WTC11 (cell line): ENCODE measurements at regions not wholly inside any gene's neighbourhood (a gene's known extent, or its start where the extent isn't known, plus 50 kb on each side); places are given as distances from the start of the nearest gene placed in this dataset.

Experiments
- ATAC-seq: fragments of 200-7000 bp; cut with Tn5 transposase; 2 replicates; pipeline ENCODE4 v1.10.0; 2021; ENCODE audit warnings: mild to moderate bottlenecking, moderate library complexity
- CTCF ChIA-PET: fragments of 300-600 bp; sonication (Branson Sonifier 250); formaldehyde crosslinking; loops from one replicate; lab custom pipeline; 2021; ENCODE audit warnings: antibody characterized with exemption; lab: Charles Lee
- POLR2A ChIA-PET: fragments of 350-600 bp; sonication (Branson Sonifier 250); formaldehyde crosslinking; loops from one replicate; lab custom pipeline; 2021; ENCODE audit warnings: antibody characterized with exemption; lab: Charles Lee
- DNase-seq: peaks from one replicate; pipeline ENCODE4 v3.0.0; 2021; ENCODE audit warnings: low spot score
- H3K27ac Mint-ChIP-seq: 2 replicates; pipeline ENCODE4 v1.8.0; 2021; ENCODE audit warnings: mixed read lengths
- H3K27me3 Mint-ChIP-seq: 2 replicates; pipeline ENCODE4 v1.8.0; 2021; ENCODE audit warnings: low read depth, mild to moderate bottlenecking, moderate library complexity, mixed read lengths
- H3K36me3 Mint-ChIP-seq: 2 replicates; pipeline ENCODE4 v1.8.0; 2021; ENCODE audit warnings: mixed read lengths
- H3K4me1 Mint-ChIP-seq: 2 replicates; pipeline ENCODE4 v1.8.0; 2022; ENCODE audit warnings: mixed read lengths
- H3K4me3 Mint-ChIP-seq: 2 replicates; pipeline ENCODE4 v1.8.0; 2021; ENCODE audit warnings: mild to moderate bottlenecking, moderate library complexity, mixed read lengths
- H3K9me3 Mint-ChIP-seq: 2 replicates; pipeline ENCODE4 v1.8.0; 2021; ENCODE audit warnings: mixed read lengths
- CBFB ChIP-seq: sonication (generic); formaldehyde crosslinking; IDR thresholded peaks from 2 replicates; pipeline ENCODE4 v1.8.1; 2022; ENCODE audit warnings: mild to moderate bottlenecking, low read depth, missing genetic modification reagents
- CTCF ChIP-seq: fragments of 200-600 bp; IDR thresholded peaks from 2 replicates; pipeline ENCODE4 v1.8.0; 2022; ENCODE audit warnings: antibody characterized with exemption
- ERG ChIP-seq: fragments of 250-450 bp; sonication (Bioruptor Pico); IDR thresholded peaks from 2 replicates; pipeline ENCODE4 v1.8.0; 2021; ENCODE audit warnings: mild to moderate bottlenecking
- GTF2I ChIP-seq: fragments of 250-450 bp; sonication (Bioruptor Pico); conservative IDR thresholded peaks from 2 replicates; pipeline ENCODE4 v1.4.0; 2021; ENCODE audit warnings: mild to moderate bottlenecking
- HMGA2 ChIP-seq: fragments of 250-450 bp; sonication (Bioruptor Pico); IDR thresholded peaks from 2 replicates; pipeline ENCODE4 v1.4.0; 2021; ENCODE audit warnings: mild to moderate bottlenecking, moderate library complexity
- KAT7 ChIP-seq: sonication (generic); formaldehyde crosslinking; IDR thresholded peaks from 2 replicates; pipeline ENCODE4 v1.8.1; 2023; ENCODE audit warnings: missing genetic modification reagents, mild to moderate bottlenecking, borderline replicate concordance
- NR2C2 ChIP-seq: sonication (generic); formaldehyde crosslinking; IDR thresholded peaks from 2 replicates; pipeline ENCODE4 v1.8.0; 2022; ENCODE audit warnings: mild to moderate bottlenecking, missing genetic modification reagents
- STAT6 ChIP-seq: sonication (generic); formaldehyde crosslinking; conservative IDR thresholded peaks from 2 replicates; pipeline ENCODE4 v1.8.1; 2023; ENCODE audit warnings: mild to moderate bottlenecking, low read depth, missing genetic modification reagents, moderate library complexity
- TP53 ChIP-seq: sonication (generic); formaldehyde crosslinking; IDR thresholded peaks from 2 replicates; pipeline ENCODE4 v1.8.1; 2023; ENCODE audit warnings: mild to moderate bottlenecking, missing genetic modification reagents
- ZBTB43 ChIP-seq: sonication (generic); formaldehyde crosslinking; IDR thresholded peaks from 2 replicates; pipeline ENCODE4 v1.8.1; 2023; ENCODE audit warnings: mild to moderate bottlenecking, missing genetic modification reagents
- ZMAT4 ChIP-seq: fragments of 250-450 bp; sonication (Bioruptor Pico); IDR thresholded peaks from 2 replicates; pipeline ENCODE4 v1.9.0; 2021; ENCODE audit warnings: mild to moderate bottlenecking
- ZNF423 ChIP-seq: fragments of 250-450 bp; sonication (Bioruptor Pico); IDR thresholded peaks from 2 replicates; pipeline ENCODE4 v2.1.2; 2022; ENCODE audit warnings: mild to moderate bottlenecking, moderate library complexity

- TF ChIP-seq GTF2I (CRISPR knock-in tag) (no peak), CBFB (CRISPR knock-in tag) (no peak), ZMAT4 (CRISPR knock-in tag) (no peak)
Measured at GRCh38 chr9:135224286-135224877, 136.9 kb downstream of the OLFM1 start (continued).

GRCh38 chr9:135224921-135225541, 137.6 kb downstream of the OLFM1 start:
- Mint-ChIP-seq H3K9me3 (no peaks in the 10 kb centered on the region), H3K27ac (no peak overlapping the region), H3K36me3 (no peaks in the 10 kb centered on the region), H3K4me3 (no peak overlapping the region), H3K27me3 (no peaks in the 10 kb centered on the region), H3K4me1 (peaks cover 28% of the 10 kb centered on the region)
- POLR2A ChIA-PET = no interaction called here
- CTCF ChIA-PET = no interaction called here
- no peak for ATAC-seq
- TF ChIP-seq ZBTB43 (CRISPR knock-in tag) (no peak), ZNF423 (no peak), TP53 (CRISPR knock-in tag) (no peak), STAT6 (no peak), KAT7 (no peak), NR2C2 (no peak)
- no peak for DNase-seq

GRCh38 chr9:135225619-135226228, 138.3 kb downstream of the OLFM1 start:
- H3K4me1 Mint-ChIP-seq = peaks cover 28% of the 10 kb centered on the region
- ATAC-seq = no peak
- CTCF ChIA-PET = no interaction called here
- no peaks in the 10 kb centered on the region for H3K36me3 Mint-ChIP-seq
- no peak for TF ChIP-seq HMGA2
- peak; percentile 92 for TF ChIP-seq ZBTB43 (CRISPR knock-in tag)
- TF ChIP-seq, all 79 proteins: peak for 1
- no peak overlapping the region for H3K27ac Mint-ChIP-seq
- no peak for DNase-seq
- POLR2A ChIA-PET = no interaction called here
- no peak overlapping the region for H3K4me3 Mint-ChIP-seq
- H3K27me3 Mint-ChIP-seq = no peaks in the 10 kb centered on the region
- H3K9me3 Mint-ChIP-seq = no peaks in the 10 kb centered on the region

- H3K36me3 Mint-ChIP-seq = no peaks in the 10 kb centered on the region
- H3K4me1 Mint-ChIP-seq = peaks cover 28% of the 10 kb centered on the region
- ChIA-PET POLR2A (no interaction called here), CTCF (no interaction called here)
- H3K27ac Mint-ChIP-seq = no peak overlapping the region
- DNase-seq = no peak
- H3K9me3 Mint-ChIP-seq = no peaks in the 10 kb centered on the region
- H3K27me3 Mint-ChIP-seq = no peaks in the 10 kb centered on the region
- no peak for ATAC-seq
- TF ChIP-seq CTCF (no peak), ZBTB43 (CRISPR knock-in tag) (peak; percentile 62; the same call in 1 of the 2 replicates), ERG (CRISPR knock-in tag) (no peak)
- H3K4me3 Mint-ChIP-seq = no peak overlapping the region
Measured at GRCh38 chr9:135226369-135227050, 139.0 kb downstream of the OLFM1 start.
